DOHH2 (cell line): ENCODE measurements at regions not wholly inside any gene's neighbourhood (a gene's known extent, or its start where the extent isn't known, plus 50 kb on each side); places are given as distances from the start of the nearest gene placed in this dataset.

Experiments
- H3F3A ChIP-seq: fragments of 200-600 bp; sonication (generic), shearing (Covaris generic); 2 replicates; pipeline ENCODE4 v1.6.0; 2016; ENCODE audit warnings: antibody characterized with exemption, mild to moderate bottlenecking; ENCODE audit not compliant: control insufficient read depth, insufficient read depth
- H3K27ac ChIP-seq: fragments of 200-600 bp; sonication (generic); 2 replicates; pipeline ENCODE4 v1.5.1; 2014; ENCODE audit warnings: low read depth, mild to moderate bottlenecking, low read length, moderate library complexity
- H3K27me3 ChIP-seq: fragments of 200-600 bp; sonication (generic); 2 replicates; pipeline ENCODE4 v1.6.1; 2014; ENCODE audit warnings: mild to moderate bottlenecking, low read length, mixed read lengths; ENCODE audit not compliant: control insufficient read depth
- H3K36me3 ChIP-seq: fragments of 200-600 bp; sonication (generic); 2 replicates; pipeline ENCODE4 v1.6.1; 2014; ENCODE audit warnings: mild to moderate bottlenecking, low read length, moderate library complexity, mixed read lengths; ENCODE audit not compliant: control insufficient read depth
- H3K4me1 ChIP-seq: fragments of 200-600 bp; sonication (generic); 2 replicates; pipeline ENCODE4 v1.6.1; 2014; ENCODE audit warnings: mild to moderate bottlenecking, low read length, mixed read lengths; ENCODE audit not compliant: control insufficient read depth
- H3K4me2 ChIP-seq: fragments of 200-600 bp; sonication (generic); 2 replicates; pipeline ENCODE4 v1.6.0; 2014; ENCODE audit warnings: mild to moderate bottlenecking, low read length, moderate library complexity
- H3K4me3 ChIP-seq: fragments of 200-600 bp; sonication (generic); 2 replicates; pipeline ENCODE4 v1.5.1; 2014; ENCODE audit warnings: mild to moderate bottlenecking, low read length, mixed read lengths
- H3K79me2 ChIP-seq: fragments of 200-600 bp; sonication (generic); 2 replicates; pipeline ENCODE4 v1.6.1; 2014; ENCODE audit warnings: mild to moderate bottlenecking, low read length, mixed read lengths; ENCODE audit not compliant: control insufficient read depth
- H3K9me2 ChIP-seq: fragments of 200-600 bp; sonication (generic); replicated peaks from 2 replicates; pipeline ENCODE4 v1.6.1; 2014; ENCODE audit warnings: mild to moderate bottlenecking, low read length, mixed read lengths; ENCODE audit not compliant: control insufficient read depth
- H3K9me3 ChIP-seq: fragments of 200-600 bp; sonication (generic); 2 replicates; pipeline ENCODE4 v1.6.1; 2014; ENCODE audit warnings: antibody characterized with exemption, low read length, mixed read lengths; ENCODE audit not compliant: control insufficient read depth, insufficient read depth
- H4K20me1 ChIP-seq: fragments of 200-600 bp; sonication (generic); 2 replicates; pipeline ENCODE4 v1.6.0; 2014; ENCODE audit warnings: low read depth, mild to moderate bottlenecking, antibody characterized with exemption, low read length, moderate library complexity; ENCODE audit not compliant: control insufficient read depth, insufficient read depth
- EZH2phosphoT487 ChIP-seq: fragments of 200-600 bp; sonication (generic); IDR thresholded peaks from 2 replicates; pipeline ENCODE4 v1.6.1; 2017; ENCODE audit warnings: borderline replicate concordance, mild to moderate bottlenecking, antibody characterized with exemption, low read length, moderate library complexity, mixed read lengths
- TF ChIP-seq, protein P1 (sequence below): fragments of 200-600 bp; sonication (generic); IDR thresholded peaks from one replicate; pipeline ENCODE4 v1.5.1; 2014; ENCODE audit warnings: antibody characterized with exemption, mild to moderate bottlenecking, low read depth, low read length; ENCODE audit not compliant: poor library complexity, severe bottlenecking

GRCh38 chr2:163987175-163987940 is 251.6 kb upstream of the FIGN start:
- Histone ChIP-seq H4K20me1 (no peaks in the 10 kb centered on the region), H3K4me2 (no peak overlapping the region), H3K27me3 (no peaks in the 10 kb centered on the region), H3K4me3 (no peak overlapping the region), H3F3A (no peaks in the 10 kb centered on the region), H3K79me2 (no peaks in the 10 kb centered on the region), H3K9me2 (no peaks in the 10 kb centered on the region), H3K27ac (no peak overlapping the region), H3K9me3 (no peaks in the 10 kb centered on the region), H3K4me1 (no peaks in the 10 kb centered on the region), H3K36me3 (no peaks in the 10 kb centered on the region)
- no peak for TF ChIP-seq EZH2phosphoT487
- TF ChIP-seq, protein P1, sequence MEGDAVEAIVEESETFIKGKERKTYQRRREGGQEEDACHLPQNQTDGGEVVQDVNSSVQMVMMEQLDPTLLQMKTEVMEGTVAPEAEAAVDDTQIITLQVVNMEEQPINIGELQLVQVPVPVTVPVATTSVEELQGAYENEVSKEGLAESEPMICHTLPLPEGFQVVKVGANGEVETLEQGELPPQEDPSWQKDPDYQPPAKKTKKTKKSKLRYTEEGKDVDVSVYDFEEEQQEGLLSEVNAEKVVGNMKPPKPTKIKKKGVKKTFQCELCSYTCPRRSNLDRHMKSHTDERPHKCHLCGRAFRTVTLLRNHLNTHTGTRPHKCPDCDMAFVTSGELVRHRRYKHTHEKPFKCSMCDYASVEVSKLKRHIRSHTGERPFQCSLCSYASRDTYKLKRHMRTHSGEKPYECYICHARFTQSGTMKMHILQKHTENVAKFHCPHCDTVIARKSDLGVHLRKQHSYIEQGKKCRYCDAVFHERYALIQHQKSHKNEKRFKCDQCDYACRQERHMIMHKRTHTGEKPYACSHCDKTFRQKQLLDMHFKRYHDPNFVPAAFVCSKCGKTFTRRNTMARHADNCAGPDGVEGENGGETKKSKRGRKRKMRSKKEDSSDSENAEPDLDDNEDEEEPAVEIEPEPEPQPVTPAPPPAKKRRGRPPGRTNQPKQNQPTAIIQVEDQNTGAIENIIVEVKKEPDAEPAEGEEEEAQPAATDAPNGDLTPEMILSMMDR, result no peak

- no peaks in the 10 kb centered on the region for H3K36me3 ChIP-seq
- no peak overlapping the region for H3K27ac ChIP-seq
- no peaks in the 10 kb centered on the region for H3K9me2 ChIP-seq
- H3K27me3 ChIP-seq, result no peaks in the 10 kb centered on the region
- H3K9me3 ChIP-seq, result no peaks in the 10 kb centered on the region
- no peak for TF ChIP-seq EZH2phosphoT487
- TF ChIP-seq, protein P1, result no peak
- H3F3A ChIP-seq, result no peaks in the 10 kb centered on the region
- no peaks in the 10 kb centered on the region for H3K4me1 ChIP-seq
- H3K4me2 ChIP-seq, result no peak overlapping the region
- H3K79me2 ChIP-seq, result no peaks in the 10 kb centered on the region
- no peaks in the 10 kb centered on the region for H4K20me1 ChIP-seq
- H3K4me3 ChIP-seq, result no peak overlapping the region
Measured at GRCh38 chr2:163984986-163985385, 249.2 kb upstream of the FIGN start.

- Histone ChIP-seq H3K4me2 (no peak overlapping the region), H4K20me1 (no peaks in the 10 kb centered on the region), H3F3A (no peaks in the 10 kb centered on the region), H3K9me2 (no peaks in the 10 kb centered on the region), H3K36me3 (no peaks in the 10 kb centered on the region), H3K9me3 (no peaks in the 10 kb centered on the region), H3K27ac (no peak overlapping the region), H3K79me2 (no peaks in the 10 kb centered on the region), H3K27me3 (no peaks in the 10 kb centered on the region), H3K4me3 (no peak overlapping the region), H3K4me1 (no peaks in the 10 kb centered on the region)
- TF ChIP-seq EZH2phosphoT487, result no peak
- TF ChIP-seq, protein P1, result no peak
Measured at GRCh38 chr2:163983911-163984310, 248.1 kb upstream of the FIGN start.
